Duodenal mucosa (tissue), 2 donors: ENCODE measurements at regions not wholly inside any gene's neighbourhood (a gene's known extent, or its start where the extent isn't known, plus 50 kb on each side); places are given as distances from the start of the nearest gene placed in this dataset.
"Not testable (repeated sequence)": the region's sequence is repeated elsewhere in the genome, so short reads cannot be mapped to it uniquely, and the experiment has no call there.

Source experiments
- H3K27ac ChIP-seq: one replicate; pipeline ENCODE4 v1.7.0; 2013; ENCODE audit warnings: low read depth, low read length
- H3K27me3 ChIP-seq, 2 donors: one replicate each; pipeline ENCODE4 v1.7.0; 2013; ENCODE audit warnings: low read length in 2 of 2, control low read depth in 1 of 2; ENCODE audit not compliant: insufficient read depth in 2 of 2, control insufficient read depth in 1 of 2
- H3K36me3 ChIP-seq, 2 donors: one replicate each; pipeline ENCODE4 v1.7.0; 2013; ENCODE audit warnings: low read length in 2 of 2, control low read depth in 1 of 2; ENCODE audit not compliant: insufficient read depth in 2 of 2, control insufficient read depth in 1 of 2
- H3K4me1 ChIP-seq, 2 donors: one replicate each; pipeline ENCODE4 v1.7.0; 2013; ENCODE audit warnings: low read length in 2 of 2, control low read depth in 1 of 2; ENCODE audit not compliant: insufficient read depth in 2 of 2, control insufficient read depth in 1 of 2
- H3K4me3 ChIP-seq, 2 donors: one replicate each; pipeline ENCODE4 v1.7.0; 2013; ENCODE audit warnings: low read length in 2 of 2, low read depth in 1 of 2
- H3K9ac ChIP-seq, 2 donors: one replicate each; pipeline ENCODE4 v1.7.0; 2013; ENCODE audit warnings: low read length in 2 of 2, low read depth in 1 of 2
- H3K9me3 ChIP-seq, 2 donors: one replicate each; pipeline ENCODE4 v1.7.0; 2013; ENCODE audit warnings: low read length in 2 of 2, control low read depth in 1 of 2; ENCODE audit not compliant: control insufficient read depth in 1 of 2

GRCh38 chr9:71431931-71432330 lies 310.5 kb upstream of the TRPM3 start:
- Histone ChIP-seq H3K4me1 (no peaks in the 10 kb centered on the region), H3K27me3 (no peaks in the 10 kb centered on the region), H3K27ac (no peak overlapping the region), H3K36me3 (no peaks in the 10 kb centered on the region), H3K9ac (no peak overlapping the region), H3K9me3 (no peaks in the 10 kb centered on the region), H3K4me3 (no peak overlapping the region)

DNA sequence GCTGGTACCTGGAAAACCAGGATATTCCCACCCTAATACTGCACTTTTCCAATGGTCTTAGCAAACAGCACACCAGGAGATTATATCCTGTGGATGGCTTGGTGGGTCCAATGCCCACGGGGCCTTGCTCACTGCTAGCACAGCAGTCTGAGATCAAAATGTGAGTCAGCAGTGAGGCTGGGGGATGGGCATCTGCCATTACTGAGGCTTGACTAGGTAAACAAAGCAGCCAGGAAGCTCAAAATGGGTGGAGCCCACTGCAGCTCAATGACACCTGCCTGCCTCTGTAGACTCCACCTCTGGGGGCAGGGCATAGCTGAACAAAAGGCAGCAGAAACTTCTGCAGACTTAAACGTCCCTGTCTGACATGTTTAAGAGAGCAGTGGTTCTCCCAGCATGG lies 285.9 kb upstream of the TRPM3 start:
- not testable (repeated sequence) for H3K9me3 ChIP-seq, H3K27me3 ChIP-seq, H3K4me1 ChIP-seq, H3K27ac ChIP-seq, H3K9ac ChIP-seq, H3K36me3 ChIP-seq, H3K4me3 ChIP-seq

GRCh38 chr9:71403106-71403505 lies 281.7 kb upstream of the TRPM3 start:
- Histone ChIP-seq H3K9me3 (no peaks in the 10 kb centered on the region), H3K36me3 (no peaks in the 10 kb centered on the region), H3K4me3 (no peak overlapping the region), H3K4me1 (no peaks in the 10 kb centered on the region), H3K27ac (no peak overlapping the region), H3K27me3 (no peaks in the 10 kb centered on the region), H3K9ac (no peak overlapping the region)

GRCh38 chr9:71393005-71393404 lies 271.6 kb upstream of the TRPM3 start:
- no peaks in the 10 kb centered on the region for H3K9me3 ChIP-seq
- H3K27ac ChIP-seq: no peak overlapping the region
- H3K4me1 ChIP-seq: no peaks in the 10 kb centered on the region
- H3K4me3 ChIP-seq: no peak overlapping the region
- H3K36me3 ChIP-seq: no peaks in the 10 kb centered on the region
- no peaks in the 10 kb centered on the region for H3K27me3 ChIP-seq
- no peak overlapping the region for H3K9ac ChIP-seq

- no peaks in the 10 kb centered on the region for H3K9me3 ChIP-seq
- no peak overlapping the region for H3K27ac ChIP-seq
- H3K36me3 ChIP-seq: no peaks in the 10 kb centered on the region
- H3K9ac ChIP-seq: no peak overlapping the region
- H3K4me1 ChIP-seq: no peaks in the 10 kb centered on the region
- no peak overlapping the region for H3K4me3 ChIP-seq
- H3K27me3 ChIP-seq: no peaks in the 10 kb centered on the region
These were observed 262.9 kb upstream of the TRPM3 start for GRCh38 chr9:71384343-71384742.

- H3K9ac ChIP-seq: no peak overlapping the region
- H3K4me1 ChIP-seq: no peaks in the 10 kb centered on the region
- H3K36me3 ChIP-seq: no peaks in the 10 kb centered on the region
- no peak overlapping the region for H3K4me3 ChIP-seq
- no peaks in the 10 kb centered on the region for H3K9me3 ChIP-seq
- no peaks in the 10 kb centered on the region for H3K27me3 ChIP-seq
- H3K27ac ChIP-seq: no peak overlapping the region
These were observed 262.0 kb upstream of the TRPM3 start for GRCh38 chr9:71383308-71383940.

DNA sequence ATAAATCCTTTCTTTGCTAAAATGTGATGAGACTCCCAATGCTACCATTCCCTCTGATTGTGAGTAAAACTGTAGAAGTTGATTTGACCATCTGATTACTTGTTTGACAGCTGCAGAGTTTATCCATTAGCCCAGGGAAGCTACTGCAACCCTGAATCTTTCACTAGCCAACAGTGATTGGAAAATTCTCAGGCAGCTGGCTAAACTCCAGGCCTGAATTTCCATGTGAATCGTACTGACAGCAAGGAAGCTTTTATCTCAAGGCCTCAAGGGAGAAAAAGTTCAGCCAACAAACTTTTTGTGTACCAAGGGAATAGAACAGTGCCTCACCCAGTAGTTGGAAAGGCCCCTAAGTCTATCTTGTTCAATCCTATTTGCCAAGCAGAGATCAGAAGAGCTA lies 246.7 kb upstream of the TRPM3 start:
- Histone ChIP-seq H3K27me3 (no peaks in the 10 kb centered on the region), H3K4me3 (no peak overlapping the region), H3K4me1 (no peaks in the 10 kb centered on the region), H3K9me3 (no peaks in the 10 kb centered on the region), H3K9ac (no peak overlapping the region), H3K27ac (no peak overlapping the region), H3K36me3 (no peaks in the 10 kb centered on the region)

- H3K27ac ChIP-seq: no peak overlapping the region
These were observed 242.9 kb upstream of the TRPM3 start for GRCh38 chr9:71364186-71364955.

DNA sequence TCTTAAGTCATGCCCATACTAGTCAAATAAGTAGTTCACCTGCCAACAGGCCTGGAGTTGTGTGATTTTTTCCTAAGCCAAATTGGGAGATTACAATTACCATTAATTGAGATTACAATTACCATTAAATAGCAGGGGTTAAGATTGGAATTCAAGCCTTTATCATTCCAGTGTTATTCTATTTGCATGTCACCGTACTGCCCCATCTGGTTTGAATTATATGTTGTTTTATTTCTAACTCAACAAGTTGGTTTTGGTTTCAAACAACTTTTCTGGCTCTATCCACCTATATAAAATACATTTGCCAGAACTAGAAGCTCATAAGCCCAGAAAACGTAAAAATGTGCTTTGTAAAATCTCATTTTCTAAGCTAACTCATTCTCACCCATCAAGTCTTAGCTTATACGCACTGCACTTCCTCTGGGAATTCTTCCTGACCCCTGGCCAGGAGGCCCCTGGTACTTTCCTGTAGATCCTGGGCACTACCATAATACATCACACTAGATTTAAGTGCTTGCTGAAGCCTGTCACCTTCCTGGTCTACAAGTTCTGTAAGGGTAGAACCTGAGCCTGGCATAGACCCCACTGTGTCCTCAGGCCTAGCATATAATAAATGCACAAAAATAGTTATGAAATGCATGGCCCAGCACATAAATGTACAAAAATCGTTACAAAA lies 242.0 kb upstream of the TRPM3 start:
- Histone ChIP-seq H3K4me3 (no peak overlapping the region), H3K9me3 (no peaks in the 10 kb centered on the region)

More at GRCh38 chr9:71364186-71364955, 242.9 kb upstream of the TRPM3 start:
- Histone ChIP-seq H3K9ac (no peak overlapping the region), H3K4me1 (no peaks in the 10 kb centered on the region), H3K36me3 (no peaks in the 10 kb centered on the region), H3K9me3 (no peaks in the 10 kb centered on the region), H3K4me3 (no peak overlapping the region), H3K27me3 (no peaks in the 10 kb centered on the region)

DNA sequence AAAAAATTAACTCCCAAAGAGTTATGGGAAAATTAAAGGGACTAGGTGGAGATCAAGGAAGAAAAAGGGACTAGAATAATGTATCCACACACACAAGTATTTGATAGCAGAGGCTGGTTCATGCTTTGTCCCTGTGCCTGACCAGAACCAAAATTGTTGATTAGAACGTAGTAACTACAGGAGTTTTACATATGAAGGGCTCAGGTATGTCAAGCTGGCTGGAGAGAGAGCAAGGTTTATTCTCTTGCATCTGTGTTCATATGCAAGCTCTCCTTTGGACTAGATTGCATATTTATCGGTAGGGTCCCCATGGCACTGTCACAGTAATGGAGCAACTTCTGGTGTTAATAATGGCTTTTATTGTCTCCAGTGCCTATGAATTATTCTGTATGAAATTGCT lies 239.9 kb upstream of the TRPM3 start:
- H3K9ac ChIP-seq: no peak overlapping the region
- H3K4me3 ChIP-seq: no peak overlapping the region
- no peaks in the 10 kb centered on the region for H3K9me3 ChIP-seq
- no peaks in the 10 kb centered on the region for H3K4me1 ChIP-seq
- no peaks in the 10 kb centered on the region for H3K27me3 ChIP-seq
- H3K27ac ChIP-seq: no peak overlapping the region
- no peaks in the 10 kb centered on the region for H3K36me3 ChIP-seq

More for the DNA sequence above, 242.0 kb upstream of the TRPM3 start:
- no peak overlapping the region for H3K9ac ChIP-seq
- H3K27me3 ChIP-seq: no peaks in the 10 kb centered on the region
- H3K4me1 ChIP-seq: no peaks in the 10 kb centered on the region
- no peak overlapping the region for H3K27ac ChIP-seq
- H3K36me3 ChIP-seq: no peaks in the 10 kb centered on the region
